HG03342 (cell line): ENCODE measurements at regions not wholly inside any gene's neighbourhood (a gene's known extent, or its start where the extent isn't known, plus 50 kb on each side); places are given as distances from the start of the nearest gene placed in this dataset.

Source experiments
- ATAC-seq: cut with Tn5 transposase; IDR thresholded peaks from one replicate; pipeline ENCODE4 v1.9.1; 2021; ENCODE audit warnings: mild to moderate bottlenecking, moderate library complexity; ENCODE audit not compliant: unreplicated experiment

DNA sequence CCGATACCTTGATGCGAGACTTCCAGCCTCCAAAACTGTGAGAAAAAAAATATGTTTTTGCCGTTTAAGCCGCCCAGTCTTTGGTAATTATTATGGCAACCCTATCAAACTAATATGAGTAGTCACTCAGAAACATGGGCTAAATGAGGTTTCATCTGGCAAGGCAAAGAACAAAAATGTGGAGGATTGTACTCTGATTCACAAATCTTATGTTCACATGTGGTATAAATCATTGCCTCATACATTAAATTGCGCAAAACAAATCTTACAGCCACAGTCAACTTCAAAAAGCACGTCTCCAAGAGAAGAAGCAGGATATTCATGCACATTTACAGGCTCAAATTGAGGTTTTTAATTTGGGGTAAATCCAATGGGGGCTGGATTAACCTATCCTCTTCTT is 1435.4 kb upstream of the LRRTM1 start:
- no peak for ATAC-seq

DNA sequence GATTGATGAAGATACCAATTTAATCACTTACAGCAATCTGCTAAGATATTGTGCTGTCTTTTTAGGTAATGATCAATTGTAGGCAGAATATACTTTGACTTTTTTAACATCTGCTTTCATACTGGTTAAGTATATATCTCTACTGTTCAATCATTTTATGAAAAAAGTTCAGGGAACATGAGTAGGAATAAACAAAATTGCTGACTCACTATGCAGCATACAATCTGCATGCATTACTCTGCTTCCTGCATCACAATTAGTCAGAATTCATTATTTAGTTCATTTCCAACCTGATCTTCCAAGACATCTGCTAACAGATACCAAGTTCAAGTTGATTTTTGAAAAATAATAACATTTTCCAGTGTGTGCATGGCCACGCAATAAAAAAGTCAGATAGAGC is 1430.4 kb upstream of the LRRTM1 start:
- ATAC-seq, result no peak

DNA sequence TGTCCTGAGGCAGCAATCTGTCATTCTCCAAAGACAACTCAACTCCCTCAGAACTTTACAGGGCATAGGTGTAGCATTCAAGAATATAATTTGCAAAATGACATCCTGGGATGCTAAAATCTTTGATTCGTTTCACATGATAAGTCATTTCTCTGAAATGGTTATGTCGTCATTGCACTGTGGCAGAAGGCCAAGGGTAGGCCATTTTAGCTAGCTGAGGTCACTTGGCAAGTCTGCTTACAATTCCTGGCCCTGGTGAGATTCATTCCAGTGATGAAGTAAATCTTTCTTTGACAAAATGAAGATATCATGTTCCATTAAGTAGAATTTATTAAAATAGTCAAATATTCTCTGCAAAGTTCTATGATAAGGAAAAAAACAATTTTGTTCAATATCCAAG is 1410.3 kb upstream of the LRRTM1 start:
- ATAC-seq, result no peak

DNA sequence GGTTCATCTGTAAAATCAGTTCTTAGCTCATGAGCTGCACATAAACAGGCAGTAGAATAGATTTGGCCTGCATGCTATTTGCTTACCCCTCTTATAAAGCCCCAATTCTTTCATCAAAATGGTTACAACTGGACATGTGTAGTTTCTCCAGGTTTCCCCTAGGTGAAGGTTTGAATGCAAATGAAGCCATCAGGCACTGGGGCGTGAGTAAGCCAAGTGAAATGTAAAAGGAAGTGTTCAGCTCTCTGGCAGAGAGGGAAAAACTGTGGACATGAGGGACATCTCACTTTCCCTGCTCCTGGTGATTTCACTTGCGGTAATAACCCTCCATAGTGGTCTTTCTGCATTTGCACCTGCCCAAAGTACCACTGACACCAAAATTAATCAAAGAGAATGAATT is 1402.3 kb upstream of the LRRTM1 start:
- ATAC-seq, result no peak

DNA sequence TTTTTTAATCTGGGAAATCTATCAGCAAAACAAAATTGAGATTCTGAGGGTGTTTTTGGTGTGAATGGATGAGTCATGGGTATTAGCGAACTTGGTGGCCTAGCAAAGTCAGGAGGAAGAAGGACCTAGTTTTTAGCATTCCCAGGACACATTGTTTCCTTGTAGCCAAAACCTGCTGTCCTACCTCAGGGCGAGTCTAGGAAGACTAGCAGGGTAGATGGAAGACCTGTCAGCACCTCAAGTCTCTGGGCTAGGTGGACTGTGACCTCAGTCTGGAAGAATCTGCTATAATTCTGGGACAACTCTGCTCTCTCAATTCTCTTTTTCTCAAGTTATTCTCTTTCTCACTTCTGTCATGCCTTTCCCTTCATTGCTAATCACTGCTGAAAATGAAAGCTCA is 1399.3 kb upstream of the LRRTM1 start:
- no peak for ATAC-seq

DNA sequence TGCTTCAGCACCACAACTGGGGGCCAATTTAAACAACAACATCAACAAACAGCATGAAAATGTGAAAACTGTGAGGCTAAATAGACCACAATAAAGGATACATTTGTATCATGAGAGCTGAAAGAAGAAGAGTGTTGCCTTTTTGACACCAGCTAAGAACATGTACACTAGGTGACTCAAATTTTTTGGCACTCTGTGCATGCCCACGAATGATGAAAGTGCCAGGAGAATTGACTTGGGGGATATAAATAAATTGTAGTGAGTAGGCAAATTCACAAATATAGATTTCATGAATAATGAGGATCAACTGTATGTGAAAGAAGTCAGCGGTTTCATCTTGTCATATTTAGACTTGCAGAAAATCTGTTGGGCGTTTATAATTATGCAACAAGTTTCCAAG is 1388.0 kb upstream of the LRRTM1 start:
- no peak for ATAC-seq

DNA sequence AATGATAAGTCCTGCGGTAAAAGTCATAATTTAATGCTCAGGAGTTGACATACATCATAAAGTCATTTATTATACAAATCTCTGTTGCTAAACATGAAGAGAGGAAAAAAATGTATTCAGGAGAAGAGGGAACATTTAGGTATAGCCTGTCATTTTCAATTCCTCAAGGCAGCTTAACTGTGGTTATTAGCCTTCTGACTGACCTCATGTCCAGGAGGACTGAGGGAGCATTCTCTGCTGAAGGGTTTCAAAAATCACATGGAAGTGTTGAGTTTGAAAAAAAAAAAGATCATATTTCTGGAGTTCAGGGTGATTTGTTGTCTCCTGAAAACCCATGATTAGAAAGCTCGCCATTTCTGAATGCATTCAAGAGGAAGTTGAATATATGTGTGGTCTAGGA is 1371.1 kb upstream of the LRRTM1 start:
- no peak for ATAC-seq

DNA sequence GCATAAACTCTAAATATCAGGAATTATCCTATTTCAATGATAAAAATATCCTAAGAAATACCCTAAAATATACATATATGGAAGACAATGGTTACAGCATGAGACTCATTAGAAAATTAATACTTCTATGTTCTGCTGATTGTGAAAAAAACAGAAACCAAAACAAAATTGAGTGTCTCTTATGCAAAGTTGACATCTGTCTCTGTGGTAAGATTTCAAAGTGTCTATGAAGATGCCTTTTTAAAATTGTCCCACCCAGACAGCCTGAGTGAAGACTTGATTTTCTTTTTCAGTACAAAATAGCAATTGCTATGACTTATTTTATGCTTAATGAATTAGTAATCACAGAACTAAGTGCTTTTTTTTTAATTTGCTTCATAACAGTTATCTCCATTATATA is 1368.4 kb upstream of the LRRTM1 start:
- ATAC-seq, result no peak

DNA sequence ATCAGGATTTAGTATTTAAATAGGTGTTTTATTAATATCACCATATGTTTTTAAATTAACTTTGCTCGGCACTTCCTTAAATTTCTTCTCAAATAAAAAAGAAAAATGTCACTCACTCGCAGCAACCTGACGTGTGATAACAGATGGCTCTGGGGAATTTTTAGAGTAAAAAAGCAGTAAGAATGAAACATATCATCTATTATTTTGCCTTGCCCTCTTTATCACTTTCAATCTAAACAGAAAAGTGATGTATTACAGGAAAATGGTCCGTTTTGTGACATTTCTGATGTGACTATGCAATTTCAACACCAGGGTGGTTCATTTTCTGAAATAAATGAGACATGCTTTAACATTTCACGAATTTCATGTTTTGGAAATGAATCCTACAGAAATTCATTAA is 1368.0 kb upstream of the LRRTM1 start:
- no peak for ATAC-seq

DNA sequence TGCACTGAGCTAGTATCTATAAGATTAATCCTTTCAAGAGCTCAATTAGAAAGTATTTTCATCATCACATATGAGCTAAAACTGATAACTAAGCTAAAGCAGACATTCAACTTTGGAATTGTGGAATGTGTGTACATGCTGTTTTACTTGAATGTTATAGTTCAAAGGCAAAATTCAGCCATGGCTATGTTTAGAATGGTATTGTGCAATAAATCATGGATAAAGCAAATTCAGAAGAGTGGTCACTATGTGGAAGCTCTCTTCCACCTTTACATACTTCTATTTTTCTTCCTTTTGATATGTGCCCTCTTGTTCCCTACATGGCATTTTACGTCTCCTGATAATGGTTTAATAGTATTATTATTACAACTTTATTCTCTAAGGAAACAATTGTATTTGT is 1366.3 kb upstream of the LRRTM1 start:
- ATAC-seq, result no peak

DNA sequence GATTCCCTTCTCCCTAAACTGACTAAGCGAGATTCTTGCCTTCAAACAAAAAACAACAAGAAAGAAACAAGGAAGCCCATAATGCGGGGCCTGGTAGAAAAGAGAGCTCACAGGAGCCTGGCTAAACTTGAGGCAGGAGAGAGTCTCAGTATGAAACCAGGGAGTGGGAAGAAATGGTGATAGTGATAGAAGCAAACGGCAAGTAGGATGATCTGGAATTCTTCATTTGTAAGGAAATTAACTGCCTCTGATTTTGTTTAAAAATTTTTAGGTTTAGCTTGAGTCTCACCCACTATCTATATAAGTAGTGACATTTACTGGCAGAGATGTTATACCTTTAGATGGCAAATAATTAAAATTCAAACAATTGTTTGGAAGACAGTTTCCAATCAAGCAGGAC is 1356.5 kb upstream of the LRRTM1 start:
- no peak for ATAC-seq

DNA sequence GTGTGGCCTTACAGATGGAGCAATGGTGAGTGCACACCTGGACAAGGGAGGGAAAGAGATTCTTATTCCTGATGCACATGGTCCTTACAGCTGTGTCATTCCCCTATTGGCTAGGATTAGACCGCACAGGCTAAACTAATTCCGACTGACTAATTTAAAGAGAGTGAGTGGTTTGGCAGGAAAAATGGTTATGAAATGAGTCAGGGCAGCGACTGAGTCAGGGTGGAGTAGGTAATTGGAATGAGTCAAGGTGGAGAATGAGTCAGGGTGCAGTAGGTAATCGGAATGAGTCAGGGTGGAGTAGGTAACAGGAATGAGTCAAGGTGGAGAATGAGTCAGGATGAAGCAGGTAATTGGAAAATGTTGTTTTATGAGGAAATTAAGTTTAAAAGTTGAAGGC is 1353.7 kb upstream of the LRRTM1 start:
- no peak for ATAC-seq

DNA sequence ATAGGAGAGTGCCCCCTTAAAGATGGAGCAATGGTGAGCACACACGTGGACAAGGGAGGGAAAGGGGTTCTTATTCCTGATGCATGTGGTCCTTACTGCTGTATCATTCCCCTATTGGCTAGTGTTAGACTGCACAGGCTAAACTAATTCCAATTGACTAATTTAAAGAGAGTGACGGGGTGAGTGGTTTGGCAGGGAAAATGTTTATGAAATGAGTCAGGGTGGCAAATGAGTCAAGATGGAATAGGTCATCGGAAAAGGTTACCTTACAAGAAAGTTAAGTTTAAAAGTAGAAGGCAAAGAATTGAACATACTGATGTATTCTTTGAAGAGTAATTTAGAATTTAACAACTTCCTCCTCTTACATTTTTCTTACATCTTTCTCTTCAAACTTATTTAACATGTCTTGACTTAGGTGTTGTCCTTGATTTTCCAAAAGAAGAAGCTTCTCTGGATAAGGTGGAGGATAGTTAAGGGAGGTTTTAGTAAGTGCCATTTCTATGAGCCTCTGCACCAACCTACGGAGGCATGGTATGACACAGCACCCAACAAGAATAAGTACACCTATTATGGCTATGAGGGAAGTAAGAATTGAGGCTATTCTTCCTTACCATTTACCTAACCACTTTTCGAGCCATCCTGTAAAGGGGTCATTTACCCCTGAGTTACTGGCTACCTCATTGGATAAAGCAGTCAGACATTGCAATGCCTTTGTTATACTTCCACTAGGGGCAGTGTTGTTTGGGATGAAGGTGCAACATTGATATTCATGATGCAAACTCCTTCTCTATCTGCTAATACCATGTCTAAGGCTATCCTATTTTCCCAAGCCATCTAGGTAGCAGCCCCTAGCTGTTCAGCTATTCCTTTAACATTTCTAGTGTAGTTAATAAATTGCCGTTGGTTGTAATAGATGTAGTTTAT is 1345.8 kb upstream of the LRRTM1 start:
- no peak for ATAC-seq

DNA sequence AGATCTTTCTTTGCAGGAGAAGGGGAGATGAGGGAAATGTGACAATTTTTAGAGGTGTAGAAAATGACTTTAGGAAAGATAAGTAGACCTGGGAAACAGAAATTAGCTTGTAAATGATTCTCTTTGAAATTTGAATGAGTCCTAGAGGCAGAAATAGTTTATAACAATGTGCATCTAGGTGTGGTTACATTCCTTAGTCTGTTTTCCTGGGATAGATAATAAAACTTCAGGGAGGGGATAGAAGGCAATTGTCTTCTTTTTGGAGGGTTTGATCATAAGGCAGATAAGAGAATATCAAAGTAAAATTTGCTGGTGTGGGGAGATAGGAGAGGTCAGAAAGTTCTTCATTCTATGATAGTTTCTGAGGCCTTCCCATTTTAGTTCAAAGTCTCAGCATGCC is 1344.3 kb upstream of the LRRTM1 start:
- ATAC-seq, result no peak

DNA sequence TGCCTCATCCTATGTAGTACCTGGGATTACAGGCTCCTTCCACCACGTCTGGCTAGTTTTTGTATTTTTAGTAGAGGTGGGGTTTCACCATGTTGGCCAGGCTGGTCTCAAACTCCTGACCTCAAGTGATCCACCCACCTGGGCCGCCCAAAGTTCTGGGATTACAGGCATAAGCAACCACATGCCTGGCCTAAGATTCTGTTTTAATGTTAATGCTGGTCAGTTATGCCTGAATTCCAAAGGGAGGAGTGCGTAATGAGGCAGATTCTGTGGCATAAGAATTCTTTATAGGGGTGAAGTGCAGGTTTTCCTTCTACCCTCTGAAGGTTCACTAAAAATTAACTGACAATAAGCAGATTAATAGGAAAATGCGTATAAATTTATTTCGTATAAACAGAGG is 1343.8 kb upstream of the LRRTM1 start:
- no peak for ATAC-seq

DNA sequence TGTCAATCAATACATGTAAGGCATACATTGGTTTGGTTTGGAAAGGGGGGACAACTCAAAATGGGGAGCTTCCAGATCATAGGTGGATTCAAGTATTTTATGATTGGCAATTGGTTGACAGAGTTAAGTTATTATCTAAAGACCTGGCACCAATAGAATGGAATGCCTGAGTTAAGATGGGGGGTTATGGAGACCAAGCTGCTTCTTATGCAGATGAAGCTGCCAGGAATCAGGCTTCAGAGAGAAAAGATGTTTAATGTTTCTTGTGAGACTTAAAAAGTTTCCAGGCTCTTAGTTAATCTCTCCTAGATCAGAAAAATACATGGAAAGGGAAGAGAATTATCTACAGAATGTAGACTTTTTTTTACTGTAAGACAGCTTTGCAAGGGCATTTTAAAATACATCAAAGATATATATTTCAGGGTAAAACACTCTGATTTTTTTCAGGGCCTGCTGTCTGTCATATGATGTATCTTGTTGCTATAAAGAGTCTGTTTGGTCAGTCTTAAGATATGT is 1343.2 kb upstream of the LRRTM1 start:
- ATAC-seq, result no peak

DNA sequence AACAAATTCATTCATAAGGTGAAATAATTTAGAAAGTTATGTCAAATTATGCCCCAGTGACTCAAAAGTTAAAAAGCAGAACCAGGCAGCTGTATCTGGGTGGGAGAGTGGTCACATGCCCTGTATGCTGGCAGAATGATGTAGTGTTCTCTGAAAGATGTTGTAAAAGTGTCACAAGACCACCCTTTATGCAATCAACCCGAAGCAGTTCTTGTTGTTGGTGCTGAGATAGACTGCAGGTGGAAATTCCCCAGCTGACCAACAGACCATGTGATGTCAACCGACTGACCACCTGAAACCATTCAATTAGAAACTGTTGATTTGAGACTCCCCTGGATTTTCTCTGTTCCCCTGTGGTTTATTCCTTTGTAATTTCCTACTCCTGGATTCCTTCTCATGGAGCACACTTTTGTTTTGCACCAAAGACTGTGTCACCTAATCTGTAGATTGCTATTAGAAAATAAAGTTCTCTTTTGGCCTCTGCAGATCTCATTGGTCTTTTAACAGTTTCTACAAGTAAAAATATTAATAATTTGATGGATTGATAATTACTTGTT is 1341.3 kb upstream of the LRRTM1 start:
- no peak for ATAC-seq

DNA sequence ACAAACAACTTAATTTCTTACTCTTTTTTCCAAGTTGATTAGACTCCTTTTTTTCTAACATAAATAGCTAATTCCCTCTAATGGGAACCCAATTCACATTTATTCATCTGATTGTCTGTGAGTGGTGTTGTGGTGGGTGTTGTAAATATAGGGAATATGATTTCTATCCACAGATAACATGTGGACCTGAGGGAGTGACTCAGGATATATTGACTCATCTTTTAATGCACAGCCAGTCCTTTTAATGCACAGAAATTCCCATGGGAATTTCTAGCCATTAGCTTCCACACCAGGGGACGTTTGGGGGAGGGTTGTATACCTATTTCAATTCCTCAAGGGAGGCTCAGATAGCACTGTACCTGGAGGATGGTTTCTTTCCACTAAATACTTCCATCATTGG is 1339.6 kb upstream of the LRRTM1 start:
- no peak for ATAC-seq

DNA sequence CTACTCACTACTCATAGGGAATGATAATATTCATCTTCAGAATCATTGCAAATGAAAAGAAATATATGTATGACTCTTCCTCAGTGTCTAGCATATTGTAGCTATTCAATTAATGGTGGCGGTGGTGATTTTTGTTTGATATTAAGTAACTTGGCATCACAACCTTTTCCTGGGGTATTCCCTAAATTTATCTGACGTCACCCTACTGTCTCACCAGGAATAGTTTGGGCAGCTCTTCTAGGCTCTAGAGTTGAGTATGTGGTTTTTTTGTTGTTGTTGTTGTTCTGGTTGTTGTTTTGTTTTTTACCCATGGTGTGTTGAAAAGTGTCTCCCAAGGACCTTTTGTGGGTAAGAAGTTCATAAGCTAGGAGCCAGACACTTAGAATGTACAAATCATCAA is 1320.3 kb upstream of the LRRTM1 start:
- ATAC-seq, result no peak

DNA sequence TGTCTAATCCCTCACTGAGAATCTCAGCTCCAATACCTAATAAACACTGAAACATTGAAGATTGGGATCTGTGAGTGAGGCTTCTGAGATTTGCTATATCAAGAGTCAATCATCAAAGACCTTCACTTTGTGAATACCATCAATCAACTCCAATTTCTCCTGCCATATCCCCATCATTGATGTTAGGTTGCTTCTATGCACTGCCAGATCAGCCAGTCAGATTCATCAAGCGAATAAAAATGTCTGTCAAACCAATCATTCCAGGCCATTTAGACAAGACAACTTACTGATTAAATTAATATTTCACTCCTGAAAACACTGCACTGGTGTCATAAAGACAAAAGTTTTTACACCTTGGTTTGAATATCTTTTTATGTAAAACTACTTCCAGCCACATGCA is 1295.5 kb upstream of the LRRTM1 start:
- ATAC-seq, result no peak

DNA sequence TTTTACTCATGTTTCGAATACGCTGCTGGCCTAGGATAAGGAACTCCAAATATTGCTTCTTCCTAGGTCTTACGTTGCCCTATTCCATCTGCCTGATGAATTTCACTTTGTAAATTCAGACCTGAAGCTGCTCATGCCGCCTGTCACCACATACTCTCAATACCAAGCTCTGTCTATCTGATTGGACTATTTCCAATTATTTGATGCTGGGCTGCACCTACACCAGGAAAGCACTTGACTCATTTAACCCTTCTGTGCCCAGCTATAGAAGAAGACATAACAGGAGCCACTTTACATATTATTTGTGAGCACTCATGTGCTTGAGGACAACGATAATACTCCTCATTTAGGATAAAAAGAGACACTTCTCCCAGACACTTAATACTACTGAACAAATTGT is 1293.9 kb upstream of the LRRTM1 start:
- ATAC-seq, result no peak

DNA sequence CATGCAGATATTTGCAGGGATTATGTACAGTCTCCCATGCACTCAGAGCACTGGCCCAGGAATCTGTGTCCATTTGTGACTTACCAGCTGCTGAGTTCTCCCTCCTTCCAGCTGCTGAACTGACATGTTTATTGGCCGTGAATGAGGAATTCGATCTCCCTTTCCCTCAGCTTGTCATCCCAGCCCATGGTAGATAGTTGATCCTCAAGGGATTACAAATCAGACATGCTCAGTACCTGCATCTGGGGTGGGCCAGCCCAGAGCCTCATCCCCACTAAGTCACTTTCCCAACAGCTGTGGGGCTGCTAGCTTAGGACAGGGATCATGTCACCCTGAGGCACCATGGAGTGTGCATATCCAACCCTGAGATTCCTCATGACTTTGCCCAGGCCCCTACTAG is 1284.9 kb upstream of the LRRTM1 start:
- ATAC-seq, result no peak
